ENCODE measurements at regions not wholly inside any gene's neighbourhood (a gene's known extent, or its start where the extent isn't known, plus 50 kb on each side); places are given as distances from the start of the nearest gene placed in this dataset.

GRCh38 chr2:8157621-8158430 lies 524.0 kb upstream of the ID2 start:
- Histone ChIP-seq H3K9ac (no peak overlapping the region), H4K20me1 (ENCODE audit: insufficient read depth) (no peaks in the 10 kb centered on the region), H3K27me3 (ENCODE audit: insufficient read depth, low read depth) (no peaks in the 10 kb centered on the region), H3K27ac (no peak overlapping the region), H2AFZ (ENCODE audit: low read depth) (no peak overlapping the region), H3K4me1 (ENCODE audit: low read depth, poor library complexity, severe bottlenecking) (no peaks in the 10 kb centered on the region), H3K36me3 (ENCODE audit: insufficient read depth) (no peaks in the 10 kb centered on the region), H3K4me3 (IDR thresholded peaks at IDR 0.05; ENCODE audit: insufficient read depth, low read depth, low read length) (no peak overlapping the region), H3K79me2 (ENCODE audit: insufficient read depth, low read depth) (no peaks in the 10 kb centered on the region), H3K4me2 (no peak overlapping the region)
- no peak for TF ChIP-seq CTCF (conservative IDR thresholded peaks at IDR 0.05; ENCODE audit: low read depth, low read length)

- Histone ChIP-seq H3K27ac (no peak overlapping the region), H3K4me1 (ENCODE audit: low read depth, poor library complexity, severe bottlenecking) (no peaks in the 10 kb centered on the region), H3K4me3 (IDR thresholded peaks at IDR 0.05; ENCODE audit: insufficient read depth, low read depth, low read length) (no peak overlapping the region), H3K27me3 (ENCODE audit: insufficient read depth, low read depth) (no peaks in the 10 kb centered on the region), H2AFZ (ENCODE audit: low read depth) (no peak overlapping the region), H3K79me2 (ENCODE audit: insufficient read depth, low read depth) (no peaks in the 10 kb centered on the region), H4K20me1 (ENCODE audit: insufficient read depth) (no peaks in the 10 kb centered on the region), H3K4me2 (no peak overlapping the region), H3K36me3 (ENCODE audit: insufficient read depth) (no peaks in the 10 kb centered on the region), H3K9ac (no peak overlapping the region)
- no peak for TF ChIP-seq CTCF (conservative IDR thresholded peaks at IDR 0.05; ENCODE audit: low read depth, low read length)
Observed at GRCh38 chr2:8158711-8159110, 523.1 kb upstream of the ID2 start.

- Histone ChIP-seq H3K27me3 (ENCODE audit: insufficient read depth, low read depth) (no peaks in the 10 kb centered on the region), H4K20me1 (ENCODE audit: insufficient read depth) (no peaks in the 10 kb centered on the region), H3K4me1 (ENCODE audit: low read depth, poor library complexity, severe bottlenecking) (no peaks in the 10 kb centered on the region), H2AFZ (ENCODE audit: low read depth) (no peak overlapping the region), H3K36me3 (ENCODE audit: insufficient read depth) (no peaks in the 10 kb centered on the region), H3K27ac (no peak overlapping the region), H3K4me3 (IDR thresholded peaks at IDR 0.05; ENCODE audit: insufficient read depth, low read depth, low read length) (no peak overlapping the region), H3K9ac (no peak overlapping the region), H3K4me2 (no peak overlapping the region), H3K79me2 (ENCODE audit: insufficient read depth, low read depth) (no peaks in the 10 kb centered on the region)
- TF ChIP-seq CTCF (conservative IDR thresholded peaks at IDR 0.05; ENCODE audit: low read depth, low read length), result no peak
Observed at GRCh38 chr2:8159211-8159965, 522.5 kb upstream of the ID2 start.

- no peaks in the 10 kb centered on the region for H3K27me3 ChIP-seq (ENCODE audit: insufficient read depth, low read depth)
- no peak overlapping the region for H3K9ac ChIP-seq
- no peaks in the 10 kb centered on the region for H4K20me1 ChIP-seq (ENCODE audit: insufficient read depth)
- H3K4me3 ChIP-seq (IDR thresholded peaks at IDR 0.05; ENCODE audit: insufficient read depth, low read depth, low read length), result no peak overlapping the region
- no peak overlapping the region for H3K4me2 ChIP-seq
- H3K79me2 ChIP-seq (ENCODE audit: insufficient read depth, low read depth), result no peaks in the 10 kb centered on the region
- no peak for TF ChIP-seq CTCF (conservative IDR thresholded peaks at IDR 0.05; ENCODE audit: low read depth, low read length)
- H3K4me1 ChIP-seq (ENCODE audit: low read depth, poor library complexity, severe bottlenecking), result no peaks in the 10 kb centered on the region
- H3K36me3 ChIP-seq (ENCODE audit: insufficient read depth), result no peaks in the 10 kb centered on the region
- H2AFZ ChIP-seq (ENCODE audit: low read depth), result no peak overlapping the region
- H3K27ac ChIP-seq, result no peak overlapping the region
Observed at GRCh38 chr2:8159966-8160603, 521.8 kb upstream of the ID2 start.

Data from KMS-11 (cell line).